DOHH2 (cell line): ENCODE measurements at regions not wholly inside any gene's neighbourhood (a gene's known extent, or its start where the extent isn't known, plus 50 kb on each side); places are given as distances from the start of the nearest gene placed in this dataset.

Experiments used
- H3F3A ChIP-seq: fragments of 200-600 bp; sonication (generic), shearing (Covaris generic); 2 replicates; pipeline ENCODE4 v1.6.0; 2016; ENCODE audit warnings: antibody characterized with exemption, mild to moderate bottlenecking; ENCODE audit not compliant: control insufficient read depth, insufficient read depth
- H3K27ac ChIP-seq: fragments of 200-600 bp; sonication (generic); 2 replicates; pipeline ENCODE4 v1.5.1; 2014; ENCODE audit warnings: low read depth, mild to moderate bottlenecking, low read length, moderate library complexity
- H3K27me3 ChIP-seq: fragments of 200-600 bp; sonication (generic); 2 replicates; pipeline ENCODE4 v1.6.1; 2014; ENCODE audit warnings: mild to moderate bottlenecking, low read length, mixed read lengths; ENCODE audit not compliant: control insufficient read depth
- H3K36me3 ChIP-seq: fragments of 200-600 bp; sonication (generic); 2 replicates; pipeline ENCODE4 v1.6.1; 2014; ENCODE audit warnings: mild to moderate bottlenecking, low read length, moderate library complexity, mixed read lengths; ENCODE audit not compliant: control insufficient read depth
- H3K4me1 ChIP-seq: fragments of 200-600 bp; sonication (generic); 2 replicates; pipeline ENCODE4 v1.6.1; 2014; ENCODE audit warnings: mild to moderate bottlenecking, low read length, mixed read lengths; ENCODE audit not compliant: control insufficient read depth
- H3K4me2 ChIP-seq: fragments of 200-600 bp; sonication (generic); 2 replicates; pipeline ENCODE4 v1.6.0; 2014; ENCODE audit warnings: mild to moderate bottlenecking, low read length, moderate library complexity
- H3K4me3 ChIP-seq: fragments of 200-600 bp; sonication (generic); 2 replicates; pipeline ENCODE4 v1.5.1; 2014; ENCODE audit warnings: mild to moderate bottlenecking, low read length, mixed read lengths
- H3K79me2 ChIP-seq: fragments of 200-600 bp; sonication (generic); 2 replicates; pipeline ENCODE4 v1.6.1; 2014; ENCODE audit warnings: mild to moderate bottlenecking, low read length, mixed read lengths; ENCODE audit not compliant: control insufficient read depth
- H3K9me2 ChIP-seq: fragments of 200-600 bp; sonication (generic); replicated peaks from 2 replicates; pipeline ENCODE4 v1.6.1; 2014; ENCODE audit warnings: mild to moderate bottlenecking, low read length, mixed read lengths; ENCODE audit not compliant: control insufficient read depth
- H3K9me3 ChIP-seq: fragments of 200-600 bp; sonication (generic); 2 replicates; pipeline ENCODE4 v1.6.1; 2014; ENCODE audit warnings: antibody characterized with exemption, low read length, mixed read lengths; ENCODE audit not compliant: control insufficient read depth, insufficient read depth
- H4K20me1 ChIP-seq: fragments of 200-600 bp; sonication (generic); 2 replicates; pipeline ENCODE4 v1.6.0; 2014; ENCODE audit warnings: low read depth, mild to moderate bottlenecking, antibody characterized with exemption, low read length, moderate library complexity; ENCODE audit not compliant: control insufficient read depth, insufficient read depth
- EZH2phosphoT487 ChIP-seq: fragments of 200-600 bp; sonication (generic); IDR thresholded peaks from 2 replicates; pipeline ENCODE4 v1.6.1; 2017; ENCODE audit warnings: borderline replicate concordance, mild to moderate bottlenecking, antibody characterized with exemption, low read length, moderate library complexity, mixed read lengths
- TF ChIP-seq, protein P1 (sequence below): fragments of 200-600 bp; sonication (generic); IDR thresholded peaks from one replicate; pipeline ENCODE4 v1.5.1; 2014; ENCODE audit warnings: antibody characterized with exemption, mild to moderate bottlenecking, low read depth, low read length; ENCODE audit not compliant: poor library complexity, severe bottlenecking

- Histone ChIP-seq H4K20me1 (no peaks in the 10 kb centered on the region), H3K4me2 (no peak overlapping the region), H3K4me3 (no peak overlapping the region), H3K4me1 (no peaks in the 10 kb centered on the region), H3K9me3 (peaks cover 54% of the 10 kb centered on the region), H3K36me3 (no peaks in the 10 kb centered on the region), H3K9me2 (no peaks in the 10 kb centered on the region), H3F3A (no peaks in the 10 kb centered on the region), H3K27ac (no peak overlapping the region), H3K27me3 (no peaks in the 10 kb centered on the region), H3K79me2 (no peaks in the 10 kb centered on the region)
- TF ChIP-seq, protein P1, sequence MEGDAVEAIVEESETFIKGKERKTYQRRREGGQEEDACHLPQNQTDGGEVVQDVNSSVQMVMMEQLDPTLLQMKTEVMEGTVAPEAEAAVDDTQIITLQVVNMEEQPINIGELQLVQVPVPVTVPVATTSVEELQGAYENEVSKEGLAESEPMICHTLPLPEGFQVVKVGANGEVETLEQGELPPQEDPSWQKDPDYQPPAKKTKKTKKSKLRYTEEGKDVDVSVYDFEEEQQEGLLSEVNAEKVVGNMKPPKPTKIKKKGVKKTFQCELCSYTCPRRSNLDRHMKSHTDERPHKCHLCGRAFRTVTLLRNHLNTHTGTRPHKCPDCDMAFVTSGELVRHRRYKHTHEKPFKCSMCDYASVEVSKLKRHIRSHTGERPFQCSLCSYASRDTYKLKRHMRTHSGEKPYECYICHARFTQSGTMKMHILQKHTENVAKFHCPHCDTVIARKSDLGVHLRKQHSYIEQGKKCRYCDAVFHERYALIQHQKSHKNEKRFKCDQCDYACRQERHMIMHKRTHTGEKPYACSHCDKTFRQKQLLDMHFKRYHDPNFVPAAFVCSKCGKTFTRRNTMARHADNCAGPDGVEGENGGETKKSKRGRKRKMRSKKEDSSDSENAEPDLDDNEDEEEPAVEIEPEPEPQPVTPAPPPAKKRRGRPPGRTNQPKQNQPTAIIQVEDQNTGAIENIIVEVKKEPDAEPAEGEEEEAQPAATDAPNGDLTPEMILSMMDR = no peak
- TF ChIP-seq EZH2phosphoT487 = no peak
Measured at GRCh38 chr17:26782153-26782552, 511.8 kb upstream of the WSB1 start.

GRCh38 chr17:26792486-26792885, 501.4 kb upstream of the WSB1 start:
- H3K9me3 ChIP-seq = peaks cover 89% of the 10 kb centered on the region
- no peak for TF ChIP-seq EZH2phosphoT487
- TF ChIP-seq, protein P1 = no peak

DNA sequence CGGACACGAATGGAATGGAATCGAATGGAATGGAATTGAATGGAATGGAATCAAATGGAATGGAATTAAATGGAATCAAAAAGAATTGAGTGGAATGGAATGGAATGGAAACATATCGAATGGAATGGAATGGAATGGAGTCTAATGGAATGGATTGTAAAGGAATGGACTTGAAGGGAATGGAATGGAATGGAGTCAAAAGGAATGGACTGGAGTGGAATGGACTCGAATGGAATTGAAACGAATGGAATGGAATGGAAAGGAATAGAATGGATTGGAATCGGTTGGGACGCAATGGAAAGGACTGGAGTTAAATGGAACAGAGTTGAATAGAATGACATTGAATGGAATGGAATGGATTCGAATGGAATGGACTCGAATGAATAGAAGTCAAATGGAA, 486.9 kb upstream of the WSB1 start:
- Histone ChIP-seq H3F3A (no peaks in the 10 kb centered on the region), H4K20me1 (no peaks in the 10 kb centered on the region), H3K36me3 (no peaks in the 10 kb centered on the region), H3K4me3 (no peak overlapping the region), H3K27ac (no peak overlapping the region), H3K27me3 (no peaks in the 10 kb centered on the region), H3K9me2 (no peaks in the 10 kb centered on the region), H3K9me3 (peaks cover 66% of the 10 kb centered on the region), H3K4me1 (no peaks in the 10 kb centered on the region), H3K4me2 (no peak overlapping the region), H3K79me2 (no peaks in the 10 kb centered on the region)
- TF ChIP-seq, protein P1 = no peak
- no peak for TF ChIP-seq EZH2phosphoT487

More at GRCh38 chr17:26792486-26792885, 501.4 kb upstream of the WSB1 start:
- H3K4me3 ChIP-seq = no peak overlapping the region
- no peaks in the 10 kb centered on the region for H3K9me2 ChIP-seq
- H3K79me2 ChIP-seq = no peaks in the 10 kb centered on the region
- no peak overlapping the region for H3K4me2 ChIP-seq
- H3K27me3 ChIP-seq = no peaks in the 10 kb centered on the region
- no peaks in the 10 kb centered on the region for H3K36me3 ChIP-seq
- no peaks in the 10 kb centered on the region for H3K4me1 ChIP-seq
- H3K27ac ChIP-seq = no peak overlapping the region
- H3F3A ChIP-seq = no peaks in the 10 kb centered on the region
- no peaks in the 10 kb centered on the region for H4K20me1 ChIP-seq
